ENCODE measurements at regions not wholly inside any gene's neighbourhood (a gene's known extent, or its start where the extent isn't known, plus 50 kb on each side); places are given as distances from the start of the nearest gene placed in this dataset.

DNA sequence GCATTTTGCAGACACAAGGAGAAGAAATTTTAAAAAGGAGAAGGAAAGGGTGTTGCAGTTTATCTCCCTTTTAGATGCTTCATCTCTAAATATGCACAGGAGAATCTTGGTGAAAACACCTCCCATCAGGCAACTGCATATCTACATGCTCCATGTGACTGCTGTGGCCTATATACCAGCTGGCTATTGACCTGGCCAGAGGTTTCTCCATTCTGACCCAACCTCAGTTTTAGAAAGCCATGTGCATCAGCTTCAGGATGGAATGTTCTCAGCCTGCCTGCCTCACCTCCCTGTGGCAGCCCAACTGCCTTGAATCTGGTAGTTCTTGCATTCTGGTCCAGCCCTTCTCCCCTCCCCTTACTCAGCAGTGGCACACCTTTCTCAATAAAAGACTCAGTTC is 1958.8 kb upstream of the CELF4 start:
- DNase-seq = no peak

DNA sequence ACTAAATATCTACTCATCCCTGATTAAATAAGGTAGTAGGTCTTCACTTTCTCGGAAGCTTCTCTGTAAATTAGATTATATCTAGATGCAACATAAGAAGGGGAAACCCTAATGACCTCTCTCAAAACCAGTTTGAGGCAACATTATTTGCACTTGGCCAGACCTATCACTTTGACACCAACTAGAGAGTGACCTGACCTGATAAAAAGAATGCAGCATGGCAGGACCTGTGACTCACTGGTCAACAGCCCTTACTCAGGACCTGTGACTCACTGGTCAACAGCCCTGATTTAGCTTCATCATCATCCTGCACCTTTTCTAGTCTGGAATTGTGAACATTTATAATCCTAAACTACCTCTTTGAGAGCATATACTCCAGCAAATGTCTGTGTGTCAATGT is 1957.7 kb upstream of the CELF4 start:
- DNase-seq = no peak

DNA sequence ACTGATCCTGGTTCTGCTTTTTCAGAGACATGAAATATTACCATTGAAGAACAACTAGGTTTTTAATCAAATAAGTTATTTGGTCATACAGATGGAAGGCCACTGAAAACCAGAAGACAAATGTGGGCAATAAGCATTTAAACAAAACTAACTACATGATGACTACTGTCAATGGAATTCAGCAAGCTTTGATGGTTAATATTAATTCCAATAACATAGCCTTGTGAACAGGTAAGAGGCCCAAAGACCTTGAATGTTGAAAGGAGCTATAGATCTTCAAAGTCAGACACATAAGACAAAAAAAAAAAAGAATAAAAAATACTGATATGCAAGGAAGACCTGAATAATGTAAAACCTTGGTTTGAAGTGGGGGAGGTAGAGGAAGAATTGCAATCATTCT is 1955.6 kb upstream of the CELF4 start:
- DNase-seq = no peak

GRCh38 chr18:39519741-39520140 is 1954.1 kb upstream of the CELF4 start:
- DNase-seq = no peak

DNA sequence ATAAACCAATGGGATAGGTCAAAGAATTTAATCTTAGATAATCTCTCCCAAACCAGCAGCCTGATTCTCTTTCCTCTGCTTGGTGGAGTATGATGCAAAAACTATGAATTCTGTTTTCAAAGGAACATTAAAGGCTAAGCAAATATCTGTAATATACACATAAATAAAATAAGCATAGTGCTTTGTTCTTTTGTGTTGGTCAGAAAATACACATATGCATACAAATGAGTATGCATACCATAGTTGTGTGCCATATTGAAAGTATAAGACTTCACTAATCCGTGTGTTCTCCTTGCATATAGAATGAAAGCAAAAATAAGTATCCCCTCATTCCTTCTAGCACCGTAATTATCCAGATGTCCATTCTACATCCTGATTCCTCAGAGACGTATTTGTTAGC is 1949.7 kb upstream of the CELF4 start:
- no peak for DNase-seq

DNA sequence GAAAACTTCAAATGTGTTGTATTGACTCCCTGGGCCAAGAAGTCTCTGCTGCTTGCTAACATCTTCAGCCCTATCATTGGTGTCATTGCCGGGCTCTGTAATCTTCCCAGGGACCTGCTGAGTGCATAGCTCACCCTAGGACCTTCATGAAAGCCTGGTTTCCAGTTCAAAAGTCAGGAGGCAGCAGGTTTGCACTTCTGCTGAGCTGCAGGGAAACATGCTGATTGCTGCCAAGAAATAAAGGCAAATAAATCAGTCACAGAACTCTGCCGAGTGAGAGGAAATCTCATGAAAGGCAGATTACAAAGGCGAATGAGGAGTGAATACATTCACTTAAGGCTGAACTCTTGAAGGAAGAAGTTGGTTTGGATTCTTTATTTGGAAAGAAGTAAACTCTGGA is 1947.6 kb upstream of the CELF4 start:
- DNase-seq = no peak

DNA sequence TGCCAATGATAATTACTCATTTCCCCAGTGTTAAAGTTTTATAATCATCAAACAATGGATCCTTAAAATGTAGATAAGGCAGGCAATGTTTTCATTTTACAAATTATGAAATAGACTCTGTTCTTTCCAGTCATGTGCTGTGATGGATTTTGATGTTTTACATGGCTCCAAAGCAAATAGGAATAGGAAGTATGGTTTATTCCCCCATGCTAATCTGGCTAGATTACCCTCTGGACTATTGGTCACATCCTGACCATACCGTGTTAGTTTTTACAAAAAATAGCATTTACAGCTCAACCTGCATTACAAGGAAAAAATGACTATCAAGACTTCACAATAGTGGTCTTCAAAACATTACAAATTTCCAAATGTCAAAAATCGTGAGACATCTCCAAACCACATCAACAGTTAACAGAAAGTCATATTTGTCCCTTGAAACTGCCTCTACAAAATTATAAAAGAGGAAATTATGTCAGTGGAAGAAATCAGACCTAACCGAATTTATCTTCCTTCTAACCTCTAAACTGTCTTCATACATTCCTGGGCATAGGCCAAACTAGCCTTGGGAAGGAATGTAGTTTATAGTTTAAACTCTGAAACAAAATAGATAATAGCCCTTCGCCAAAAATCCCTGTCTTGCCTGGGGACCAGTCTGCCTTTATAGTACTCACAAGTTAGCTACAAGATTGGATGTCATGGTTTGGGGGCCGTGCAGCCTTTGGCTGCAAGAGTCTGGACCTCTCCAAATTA is 1941.2 kb upstream of the CELF4 start:
- no peak for DNase-seq

DNA sequence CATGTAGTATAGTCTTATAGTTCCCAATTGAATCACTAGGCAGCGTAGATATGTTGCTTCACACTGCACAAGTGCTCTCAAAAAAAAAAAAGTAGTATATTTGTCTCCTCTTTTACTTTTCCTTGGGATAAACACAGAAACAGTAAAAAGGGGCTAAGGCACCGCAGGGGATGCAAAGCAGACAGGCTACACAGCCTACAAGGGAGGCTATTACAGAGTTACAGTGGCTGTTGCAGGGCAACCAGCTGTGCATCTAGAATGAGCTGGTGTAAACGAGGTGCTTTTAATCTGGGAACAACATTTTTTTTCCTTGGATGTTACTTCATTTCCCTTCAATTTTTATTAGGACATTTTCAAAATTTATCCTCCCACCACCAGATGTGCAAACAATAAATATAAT is 1934.7 kb upstream of the CELF4 start:
- DNase-seq = no peak

GRCh38 chr18:39497821-39498220 is 1932.2 kb upstream of the CELF4 start:
- no peak for DNase-seq

DNA sequence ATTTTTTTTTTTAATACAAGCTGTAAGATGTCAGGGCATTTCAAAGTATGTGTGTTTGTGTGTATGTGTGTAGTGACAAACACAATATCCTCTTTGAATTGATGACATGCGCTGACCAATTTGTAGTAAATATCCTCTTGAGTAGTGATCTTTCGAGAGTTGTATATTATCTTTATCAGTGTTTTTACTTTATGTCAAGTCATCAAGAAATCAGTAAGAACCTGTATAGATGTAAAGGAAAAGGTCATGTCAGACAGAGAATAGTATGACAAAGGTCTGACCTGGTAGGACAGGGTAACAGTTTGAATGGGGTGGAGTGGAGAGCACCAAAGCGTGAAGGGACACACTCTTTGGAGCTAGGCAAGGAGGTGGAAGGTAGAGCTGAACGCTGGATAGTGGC is 1931.4 kb upstream of the CELF4 start:
- DNase-seq = no peak

- DNase-seq = no peak
Measured at GRCh38 chr18:39494211-39494896, 1928.8 kb upstream of the CELF4 start.

GRCh38 chr18:39491408-39491807 is 1925.8 kb upstream of the CELF4 start:
- DNase-seq = no peak

- no peak for DNase-seq
Measured at GRCh38 chr18:39489431-39489830, 1923.8 kb upstream of the CELF4 start.

- DNase-seq = no peak
Measured at GRCh38 chr18:39487932-39488331, 1922.3 kb upstream of the CELF4 start.

- DNase-seq = no peak
Measured at GRCh38 chr18:39486268-39486667, 1920.7 kb upstream of the CELF4 start.

DNA sequence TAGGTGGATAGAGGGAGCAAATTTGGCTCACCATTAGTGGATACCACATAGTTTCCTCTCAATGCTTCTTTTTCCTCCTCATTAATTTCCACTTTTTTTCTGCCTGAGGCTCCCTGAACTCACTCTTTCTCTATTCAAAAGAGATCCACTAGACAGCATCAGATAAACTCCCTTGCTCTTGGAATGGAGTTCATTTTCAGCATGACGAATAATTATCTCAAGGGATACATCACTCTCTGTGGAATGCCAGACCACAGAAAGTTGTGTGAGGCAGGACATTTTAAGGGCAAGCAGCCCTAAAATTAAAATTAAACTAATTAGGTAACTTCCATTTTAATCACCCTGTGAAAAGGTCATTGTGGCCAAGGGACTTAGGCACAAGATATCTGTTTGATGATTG is 1920.1 kb upstream of the CELF4 start:
- DNase-seq = no peak

- DNase-seq = no peak
Measured at GRCh38 chr18:39481281-39481680, 1915.7 kb upstream of the CELF4 start.

GRCh38 chr18:39480494-39481195 is 1915.0 kb upstream of the CELF4 start:
- DNase-seq = no peak

DNA sequence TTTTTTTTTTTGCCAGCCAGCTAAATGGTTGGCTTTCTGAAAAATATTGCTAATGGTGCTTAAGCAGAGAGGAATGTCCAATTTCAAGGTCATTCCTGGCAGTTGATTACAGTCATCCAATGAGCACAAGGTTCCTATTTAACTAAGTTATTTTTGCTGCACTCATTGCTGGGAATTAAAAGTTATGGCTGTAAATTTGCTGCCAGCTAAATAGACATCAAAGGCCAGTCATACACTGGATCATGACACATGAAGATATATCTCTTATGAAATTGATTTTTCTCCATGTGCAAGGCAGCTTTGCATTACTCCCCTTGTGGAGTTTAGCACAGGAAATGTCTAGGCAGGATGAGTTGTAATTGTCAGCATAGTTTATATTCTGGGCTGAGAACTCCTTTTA is 1898.4 kb upstream of the CELF4 start:
- DNase-seq = no peak

- no peak for DNase-seq
Measured at GRCh38 chr18:39462436-39462835, 1896.8 kb upstream of the CELF4 start.

- DNase-seq = no peak
Measured at GRCh38 chr18:39460136-39460535, 1894.5 kb upstream of the CELF4 start.

DNA sequence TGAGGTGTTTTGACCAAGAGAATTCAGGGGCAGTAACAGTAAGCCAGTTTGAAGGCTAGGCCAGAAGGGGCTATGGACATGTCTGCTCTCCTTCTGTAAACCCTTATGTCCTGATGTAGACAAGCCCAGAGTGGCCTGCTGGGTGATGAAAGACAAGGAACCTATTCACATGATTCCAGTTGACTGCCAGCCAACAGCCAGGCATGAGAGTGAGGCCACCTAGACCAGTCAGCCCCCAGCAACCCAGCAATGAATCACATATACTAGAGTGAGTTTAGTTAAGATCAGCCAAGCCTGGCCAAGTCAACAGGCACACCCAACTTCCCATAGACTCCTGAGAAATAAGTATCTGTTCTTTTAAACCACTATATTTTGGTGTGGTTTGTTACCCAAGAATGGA is 1889.7 kb upstream of the CELF4 start:
- DNase-seq = no peak

GRCh38 chr18:39454866-39455265 is 1889.3 kb upstream of the CELF4 start:
- no peak for DNase-seq

DNA sequence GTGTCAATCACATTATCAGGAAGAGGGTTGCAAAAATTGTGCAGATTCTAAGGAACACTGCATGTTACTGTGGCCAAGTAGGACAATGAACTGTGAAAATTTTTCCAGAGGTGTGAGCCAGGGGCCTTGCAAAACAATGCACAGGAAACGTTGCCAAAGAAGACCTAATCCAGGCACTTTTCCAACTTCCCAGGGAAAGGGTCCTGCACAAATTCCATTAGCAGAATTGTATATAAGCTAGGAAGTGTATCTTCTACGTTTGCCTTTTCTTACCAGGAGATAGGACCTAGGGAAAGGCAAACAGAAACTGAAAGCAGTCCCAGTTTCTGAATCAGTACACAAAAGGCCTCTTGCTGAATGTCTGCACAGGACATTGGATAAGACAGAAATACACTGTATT is 1888.3 kb upstream of the CELF4 start:
- peak; percentile 33 for DNase-seq
